Caco-2 (cell line): ENCODE measurements at regions not wholly inside any gene's neighbourhood (a gene's known extent, or its start where the extent isn't known, plus 50 kb on each side); places are given as distances from the start of the nearest gene placed in this dataset.
"Not testable (repeated sequence)": the region's sequence is repeated elsewhere in the genome, so short reads cannot be mapped to it uniquely, and the experiment has no call there.

Experiments used
- BruUV-seq: library from RNA; stranded (reverse); fragments of 400-500 nt; replicated peaks from 2 replicates; lab custom pipeline; 2021; lab: Mats Ljungman, UMichigan
- CTCF ChIA-PET: fragments of 300-600 bp; sonication (Branson Sonifier 250); formaldehyde crosslinking; loops from one replicate; lab custom pipeline; 2022; ENCODE audit warnings: antibody characterized with exemption; lab: Charles Lee
- POLR2A ChIA-PET: fragments of 300-600 bp; sonication (Branson Sonifier 250); formaldehyde crosslinking; loops from one replicate; lab custom pipeline; 2022; ENCODE audit warnings: antibody characterized with exemption; lab: Charles Lee
- DNase-seq, 2 experiments: peaks; one replicate each; pipeline versions ENCODE4 v3.0.0 to v3.0.0-alpha.2; 2020 to 2022
- H3K27me3 ChIP-seq: replicated peaks from 2 replicates; pipeline ENCODE4 v1.6.0; 2011; ENCODE audit warnings: low read length; ENCODE audit not compliant: control insufficient read depth, insufficient read depth
- H3K36me3 ChIP-seq: 2 replicates; pipeline ENCODE4 v1.5.1; 2011; ENCODE audit warnings: low read length; ENCODE audit not compliant: control insufficient read depth, insufficient read depth
- H3K4me1 ChIP-seq: fragments of 250-450 bp; sonication (Bioruptor Pico); 2 replicates; pipeline ENCODE4 v1.5.1; 2020; ENCODE audit warnings: mild to moderate bottlenecking
- H3K4me3 ChIP-seq: 2 replicates; pipeline ENCODE4 v1.5.1; 2011; ENCODE audit warnings: low read depth, mild to moderate bottlenecking, control low read depth, low read length
- H3K9me3 ChIP-seq: fragments of 250-450 bp; sonication (Bioruptor Pico); 2 replicates; pipeline ENCODE4 v1.5.1; 2020; ENCODE audit warnings: mild to moderate bottlenecking, moderate library complexity
- H3K27ac Mint-ChIP-seq: one replicate; pipeline ENCODE4 v1.8.0; 2022; ENCODE audit warnings: mixed read lengths; ENCODE audit not compliant: unreplicated experiment
- H3K27me3 Mint-ChIP-seq: one replicate; pipeline ENCODE4 v1.8.0; 2022; ENCODE audit warnings: mixed read lengths; ENCODE audit not compliant: insufficient read depth, unreplicated experiment
- H3K36me3 Mint-ChIP-seq: one replicate; pipeline ENCODE4 v1.8.0; 2022; ENCODE audit warnings: mild to moderate bottlenecking, mixed read lengths; ENCODE audit not compliant: insufficient read depth, unreplicated experiment
- H3K4me1 Mint-ChIP-seq: one replicate; pipeline ENCODE4 v1.8.0; 2022; ENCODE audit warnings: low read depth, mixed read lengths; ENCODE audit not compliant: unreplicated experiment
- H3K4me3 Mint-ChIP-seq: one replicate; pipeline ENCODE4 v1.8.0; 2022; ENCODE audit warnings: mild to moderate bottlenecking, moderate library complexity, mixed read lengths; ENCODE audit not compliant: unreplicated experiment
- H3K9me3 Mint-ChIP-seq: one replicate; pipeline ENCODE4 v1.8.0; 2022; ENCODE audit warnings: mixed read lengths; ENCODE audit not compliant: unreplicated experiment
- intact Hi-C: fragments of 100-400 bp; cut with micrococcal nuclease; formaldehyde crosslinking; loops from one replicate; pipeline ENCODE4 v1.10.0; 2022; ENCODE audit not compliant: unreplicated experiment
- TF ChIP-seq, protein P1 (sequence below), 2 experiments: fragments of 200-600 bp in 1 of 2; IDR thresholded peaks; 1 replicate in 1 of 2; 2 replicates in 1 of 2; pipeline versions ENCODE4 v1.5.1 to v1.8.0; 2011 to 2022; ENCODE audit warnings: antibody characterized with exemption in 1 of 2, control low read depth in 1 of 2, inconsistent platforms in 1 of 2, low read depth in 1 of 2, low read length in 1 of 2, mild to moderate bottlenecking in 1 of 2, moderate library complexity in 1 of 2; ENCODE audit not compliant: insufficient read depth in 1 of 2, severe bottlenecking in 1 of 2, unreplicated experiment in 1 of 2

DNA sequence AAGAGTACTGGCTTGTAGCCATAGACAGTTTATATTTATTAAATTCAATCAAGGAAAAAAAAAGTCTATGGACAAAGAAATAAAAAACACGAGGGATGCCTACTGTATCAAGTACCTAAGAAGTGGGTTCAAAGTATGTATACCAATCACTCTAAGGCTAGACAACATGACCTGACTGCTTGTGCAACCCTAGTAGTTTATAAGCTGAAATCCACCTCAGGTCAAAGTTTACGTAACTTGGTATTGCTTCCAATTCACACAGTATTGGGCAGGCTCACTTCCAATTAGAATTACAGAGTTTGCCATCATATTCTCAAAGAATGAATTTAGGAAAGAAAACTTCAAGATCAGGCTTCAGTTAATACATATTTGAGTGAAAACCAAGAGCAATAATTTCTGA, 657.8 kb downstream of the DACH1 start:
- Histone ChIP-seq H3K4me3 (no peak overlapping the region), H3K36me3 (no peaks in the 10 kb centered on the region), H3K27me3 (no peaks in the 10 kb centered on the region), H3K9me3 (no peaks in the 10 kb centered on the region), H3K4me1 (no peaks in the 10 kb centered on the region)
- H3K4me3 Mint-ChIP-seq, result no peak overlapping the region
- no TSS peak for BruUV-seq
- intact Hi-C loops, result no loop called here
- no peaks in the 10 kb centered on the region for H3K4me1 Mint-ChIP-seq
- H3K9me3 Mint-ChIP-seq, result no peaks in the 10 kb centered on the region
- H3K36me3 Mint-ChIP-seq, result no peaks in the 10 kb centered on the region
- CTCF ChIA-PET, result no interaction called here
- DNase-seq, result no peak
- no peak overlapping the region for H3K27ac Mint-ChIP-seq
- POLR2A ChIA-PET, result no interaction called here
- TF ChIP-seq, protein P1, sequence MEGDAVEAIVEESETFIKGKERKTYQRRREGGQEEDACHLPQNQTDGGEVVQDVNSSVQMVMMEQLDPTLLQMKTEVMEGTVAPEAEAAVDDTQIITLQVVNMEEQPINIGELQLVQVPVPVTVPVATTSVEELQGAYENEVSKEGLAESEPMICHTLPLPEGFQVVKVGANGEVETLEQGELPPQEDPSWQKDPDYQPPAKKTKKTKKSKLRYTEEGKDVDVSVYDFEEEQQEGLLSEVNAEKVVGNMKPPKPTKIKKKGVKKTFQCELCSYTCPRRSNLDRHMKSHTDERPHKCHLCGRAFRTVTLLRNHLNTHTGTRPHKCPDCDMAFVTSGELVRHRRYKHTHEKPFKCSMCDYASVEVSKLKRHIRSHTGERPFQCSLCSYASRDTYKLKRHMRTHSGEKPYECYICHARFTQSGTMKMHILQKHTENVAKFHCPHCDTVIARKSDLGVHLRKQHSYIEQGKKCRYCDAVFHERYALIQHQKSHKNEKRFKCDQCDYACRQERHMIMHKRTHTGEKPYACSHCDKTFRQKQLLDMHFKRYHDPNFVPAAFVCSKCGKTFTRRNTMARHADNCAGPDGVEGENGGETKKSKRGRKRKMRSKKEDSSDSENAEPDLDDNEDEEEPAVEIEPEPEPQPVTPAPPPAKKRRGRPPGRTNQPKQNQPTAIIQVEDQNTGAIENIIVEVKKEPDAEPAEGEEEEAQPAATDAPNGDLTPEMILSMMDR (IDR thresholded peaks at IDR 0.05; ENCODE audit: insufficient read depth in 1 of 2, low read depth in 1 of 2, low read length in 1 of 2, severe bottlenecking in 1 of 2, unreplicated experiment in 1 of 2), result no peak
- H3K27me3 Mint-ChIP-seq, result no peaks in the 10 kb centered on the region

DNA sequence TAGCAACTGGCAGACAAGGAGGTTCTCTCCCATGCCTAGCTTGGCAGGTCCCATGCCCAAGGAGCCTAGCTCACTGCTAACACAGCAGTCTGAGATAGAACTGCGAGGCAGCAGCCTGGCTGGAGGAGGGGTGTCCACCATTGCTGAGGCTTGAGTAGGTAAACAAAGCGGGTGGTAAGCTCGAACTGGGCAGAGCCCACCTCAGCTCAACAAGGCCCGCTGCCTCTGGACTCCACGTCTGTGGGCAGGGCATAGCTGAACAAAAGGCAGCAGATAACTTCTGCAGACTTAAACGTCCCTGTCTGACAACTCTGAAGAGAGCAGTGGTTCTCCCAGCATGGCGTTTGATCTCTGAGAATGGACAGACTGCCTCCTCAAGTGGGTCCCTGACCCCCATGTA, 682.4 kb downstream of the DACH1 start:
- H3K9me3 Mint-ChIP-seq, CTCF ChIA-PET, H3K4me3 ChIP-seq, H3K27me3 Mint-ChIP-seq, H3K27ac Mint-ChIP-seq, H3K27me3 ChIP-seq, H3K36me3 ChIP-seq, H3K4me3 Mint-ChIP-seq, DNase-seq, POLR2A ChIA-PET, H3K4me1 ChIP-seq, BruUV-seq, H3K9me3 ChIP-seq, H3K4me1 Mint-ChIP-seq, intact Hi-C loops, H3K36me3 Mint-ChIP-seq: not testable (repeated sequence)

DNA sequence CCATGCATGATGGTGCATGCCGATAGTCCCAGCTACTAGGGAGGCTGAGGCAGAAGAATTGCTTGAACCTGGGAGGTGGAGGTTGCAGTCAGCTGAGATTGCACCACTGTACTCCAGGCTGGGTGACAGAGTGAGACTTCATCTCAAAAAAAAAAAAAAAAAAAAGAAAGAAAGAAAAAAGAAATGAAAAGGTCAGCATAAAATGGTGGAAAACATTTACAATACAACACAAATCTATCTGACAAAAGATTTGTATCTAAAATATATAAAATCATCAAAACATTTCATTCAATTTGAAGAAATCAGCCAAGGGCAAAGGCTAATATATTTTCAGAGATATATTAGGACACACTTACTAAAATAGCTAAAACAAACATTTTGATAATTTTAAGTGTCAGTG, 683.7 kb downstream of the DACH1 start:
- H3K36me3 Mint-ChIP-seq, H3K4me1 ChIP-seq, H3K9me3 ChIP-seq, H3K36me3 ChIP-seq, H3K27me3 ChIP-seq, H3K9me3 Mint-ChIP-seq, H3K4me3 ChIP-seq, H3K4me1 Mint-ChIP-seq, intact Hi-C loops, DNase-seq, BruUV-seq, CTCF ChIA-PET, H3K4me3 Mint-ChIP-seq, H3K27me3 Mint-ChIP-seq, H3K27ac Mint-ChIP-seq, POLR2A ChIA-PET: not testable (repeated sequence)

DNA sequence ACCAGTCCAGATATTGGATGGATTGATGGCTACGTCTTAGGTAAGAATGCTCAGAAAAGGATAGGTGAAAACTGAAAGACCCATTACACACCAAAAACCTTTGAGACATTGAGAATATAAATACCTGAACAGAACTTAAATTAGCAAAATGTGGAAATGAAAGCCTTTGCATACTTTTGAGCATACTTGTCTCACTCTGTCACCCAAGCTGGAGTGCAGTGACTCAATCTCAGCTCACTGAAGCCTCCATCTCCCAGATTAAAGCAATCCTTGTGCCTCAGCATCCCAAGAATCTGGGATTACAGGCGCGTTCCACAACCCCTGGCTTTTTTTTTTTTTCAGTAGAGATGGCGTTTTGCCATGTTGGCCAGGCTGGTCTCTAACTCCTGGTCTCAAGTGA, 695.3 kb downstream of the DACH1 start:
- Mint-ChIP-seq H3K4me1 (no peaks in the 10 kb centered on the region), H3K9me3 (no peaks in the 10 kb centered on the region), H3K36me3 (no peaks in the 10 kb centered on the region), H3K4me3 (no peak overlapping the region), H3K27ac (no peak overlapping the region), H3K27me3 (no peaks in the 10 kb centered on the region)
- H3K4me3 ChIP-seq, result no peak overlapping the region
- DNase-seq, result no peak
- H3K9me3 ChIP-seq, result no peaks in the 10 kb centered on the region
- TF ChIP-seq, protein P1 (IDR thresholded peaks at IDR 0.05; ENCODE audit: insufficient read depth in 1 of 2, low read depth in 1 of 2, low read length in 1 of 2, severe bottlenecking in 1 of 2, unreplicated experiment in 1 of 2), result no peak
- no peaks in the 10 kb centered on the region for H3K27me3 ChIP-seq
- ChIA-PET CTCF (no interaction called here), POLR2A (no interaction called here)
- H3K36me3 ChIP-seq, result no peaks in the 10 kb centered on the region
- H3K4me1 ChIP-seq, result no peaks in the 10 kb centered on the region
- intact Hi-C loops, result no loop called here
- BruUV-seq, result no TSS peak
